ENCODE measurements at regions not wholly inside any gene's neighbourhood (a gene's known extent, or its start where the extent isn't known, plus 50 kb on each side); places are given as distances from the start of the nearest gene placed in this dataset.

GRCh38 chr14:101372894-101373620 is 188.2 kb upstream of the DIO3 start:
- Mint-ChIP-seq H3K4me1 (ENCODE audit: low read depth) (no peaks in the 10 kb centered on the region), H3K27ac (no peak overlapping the region), H3K4me3 (ENCODE audit: low read depth) (no peak overlapping the region), H3K36me3 (ENCODE audit: insufficient read depth) (no peaks in the 10 kb centered on the region), H3K9me3 (ENCODE audit: low read depth) (no peaks in the 10 kb centered on the region), H3K27me3 (peaks cover 15% of the 10 kb centered on the region)
- no peak for TF ChIP-seq CTCF (IDR thresholded peaks at IDR 0.05; ENCODE audit: unreplicated experiment)
- no peak for DNase-seq (ENCODE audit: low spot score, unreplicated experiment)

- TF ChIP-seq CTCF (IDR thresholded peaks at IDR 0.05; ENCODE audit: unreplicated experiment): no peak
- H3K4me3 Mint-ChIP-seq (ENCODE audit: low read depth): no peak overlapping the region
- H3K27me3 Mint-ChIP-seq: peaks cover 9% of the 10 kb centered on the region
- H3K9me3 Mint-ChIP-seq (ENCODE audit: low read depth): no peaks in the 10 kb centered on the region
- H3K36me3 Mint-ChIP-seq (ENCODE audit: insufficient read depth): no peaks in the 10 kb centered on the region
- DNase-seq (ENCODE audit: low spot score, unreplicated experiment): no peak
- H3K4me1 Mint-ChIP-seq (ENCODE audit: low read depth): no peaks in the 10 kb centered on the region
- no peak overlapping the region for H3K27ac Mint-ChIP-seq
Observed at GRCh38 chr14:101373690-101374295, 187.5 kb upstream of the DIO3 start.

- Mint-ChIP-seq H3K36me3 (ENCODE audit: insufficient read depth) (no peaks in the 10 kb centered on the region), H3K4me3 (ENCODE audit: low read depth) (no peak overlapping the region), H3K27ac (no peak overlapping the region), H3K9me3 (ENCODE audit: low read depth) (no peaks in the 10 kb centered on the region), H3K4me1 (ENCODE audit: low read depth) (no peaks in the 10 kb centered on the region), H3K27me3 (peaks cover 9% of the 10 kb centered on the region)
- no peak for DNase-seq (ENCODE audit: low spot score, unreplicated experiment)
- TF ChIP-seq CTCF (IDR thresholded peaks at IDR 0.05; ENCODE audit: unreplicated experiment): no peak
Observed at GRCh38 chr14:101374373-101375338, 186.6 kb upstream of the DIO3 start.

- no peaks in the 10 kb centered on the region for H3K4me1 Mint-ChIP-seq (ENCODE audit: low read depth)
- H3K36me3 Mint-ChIP-seq (ENCODE audit: insufficient read depth): no peaks in the 10 kb centered on the region
- H3K27me3 Mint-ChIP-seq: peaks cover 9% of the 10 kb centered on the region
- H3K27ac Mint-ChIP-seq: no peak overlapping the region
- no peaks in the 10 kb centered on the region for H3K9me3 Mint-ChIP-seq (ENCODE audit: low read depth)
- TF ChIP-seq CTCF (IDR thresholded peaks at IDR 0.05; ENCODE audit: unreplicated experiment): no peak
- no peak overlapping the region for H3K4me3 Mint-ChIP-seq (ENCODE audit: low read depth)
- DNase-seq (ENCODE audit: low spot score, unreplicated experiment): no peak
Observed at GRCh38 chr14:101377069-101377468, 184.2 kb upstream of the DIO3 start.

GRCh38 chr14:101379842-101380241 is 181.5 kb upstream of the DIO3 start:
- no peaks in the 10 kb centered on the region for H3K27me3 Mint-ChIP-seq
- no peak for TF ChIP-seq CTCF (IDR thresholded peaks at IDR 0.05; ENCODE audit: unreplicated experiment)
- no peak overlapping the region for H3K27ac Mint-ChIP-seq
- no peaks in the 10 kb centered on the region for H3K36me3 Mint-ChIP-seq (ENCODE audit: insufficient read depth)
- H3K9me3 Mint-ChIP-seq (ENCODE audit: low read depth): peaks cover 17% of the 10 kb centered on the region
- no peaks in the 10 kb centered on the region for H3K4me1 Mint-ChIP-seq (ENCODE audit: low read depth)
- H3K4me3 Mint-ChIP-seq (ENCODE audit: low read depth): no peak overlapping the region
- DNase-seq (ENCODE audit: low spot score, unreplicated experiment): no peak

All from progenitor cell of endocrine pancreas (in vitro differentiated cells).